Right atrium auricular region (tissue), 2 donors: ENCODE measurements at regions not wholly inside any gene's neighbourhood (a gene's known extent, or its start where the extent isn't known, plus 50 kb on each side); places are given as distances from the start of the nearest gene placed in this dataset.

Source experiments
- DNase-seq: peaks from one replicate; pipeline ENCODE4 v3.0.0-alpha.2; 2019; ENCODE audit warnings: low spot score
- H3K27ac ChIP-seq, 2 donors: fragments of 200-600 bp; sonication (generic); 1 replicate in 1 of 2; 2 replicates in 1 of 2; pipeline ENCODE4 v1.5.1; 2016 to 2019
- H3K27me3 ChIP-seq, 2 donors: fragments of 200-600 bp; sonication (generic); one replicate each; pipeline versions ENCODE4 v1.5.1 to v1.6.0; 2017 to 2019
- H3K36me3 ChIP-seq: fragments of 200-600 bp; sonication (generic); one replicate; pipeline ENCODE4 v1.5.1; 2016
- H3K4me1 ChIP-seq, 2 donors: fragments of 200-600 bp; sonication (generic); one replicate each; pipeline versions ENCODE4 v1.5.1 to v1.6.0; 2017 to 2019
- H3K4me3 ChIP-seq, 2 donors: fragments of 200-600 bp; sonication (generic); 1 replicate in 1 of 2; 2 replicates in 1 of 2; pipeline ENCODE4 v1.5.1; 2017 to 2019; ENCODE audit warnings: mild to moderate bottlenecking in 1 of 2, moderate library complexity in 1 of 2
- H3K9me3 ChIP-seq, 2 donors: fragments of 200-600 bp; sonication (generic); one replicate each; pipeline ENCODE4 v1.5.1; 2019
- TF ChIP-seq, protein P1 (sequence below), 2 donors: fragments of 200-600 bp; sonication (generic); IDR thresholded peaks; one replicate each; pipeline ENCODE4 v1.5.1; 2019; ENCODE audit warnings: antibody characterized with exemption in 2 of 2

DNA sequence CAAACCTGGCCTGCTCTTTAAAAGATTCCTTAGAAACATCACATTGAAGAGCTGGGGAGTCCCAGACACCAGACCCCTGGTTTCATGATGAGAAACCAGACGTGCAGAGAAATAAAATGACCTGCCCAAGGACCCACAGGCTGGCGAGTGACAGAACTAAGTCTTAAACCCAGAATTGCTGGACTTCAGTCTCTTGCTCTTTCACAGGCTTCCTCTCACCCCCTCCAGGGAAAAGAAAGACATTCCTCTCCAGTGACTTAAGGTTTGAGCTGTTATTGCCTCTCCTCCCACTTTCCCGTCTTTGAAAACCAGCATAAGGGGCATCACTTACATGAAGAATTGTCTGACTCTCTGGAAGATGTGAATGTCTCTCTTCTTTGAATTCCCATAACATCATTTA is 535.2 kb downstream of the IRX1 start:
- TF ChIP-seq, protein P1, sequence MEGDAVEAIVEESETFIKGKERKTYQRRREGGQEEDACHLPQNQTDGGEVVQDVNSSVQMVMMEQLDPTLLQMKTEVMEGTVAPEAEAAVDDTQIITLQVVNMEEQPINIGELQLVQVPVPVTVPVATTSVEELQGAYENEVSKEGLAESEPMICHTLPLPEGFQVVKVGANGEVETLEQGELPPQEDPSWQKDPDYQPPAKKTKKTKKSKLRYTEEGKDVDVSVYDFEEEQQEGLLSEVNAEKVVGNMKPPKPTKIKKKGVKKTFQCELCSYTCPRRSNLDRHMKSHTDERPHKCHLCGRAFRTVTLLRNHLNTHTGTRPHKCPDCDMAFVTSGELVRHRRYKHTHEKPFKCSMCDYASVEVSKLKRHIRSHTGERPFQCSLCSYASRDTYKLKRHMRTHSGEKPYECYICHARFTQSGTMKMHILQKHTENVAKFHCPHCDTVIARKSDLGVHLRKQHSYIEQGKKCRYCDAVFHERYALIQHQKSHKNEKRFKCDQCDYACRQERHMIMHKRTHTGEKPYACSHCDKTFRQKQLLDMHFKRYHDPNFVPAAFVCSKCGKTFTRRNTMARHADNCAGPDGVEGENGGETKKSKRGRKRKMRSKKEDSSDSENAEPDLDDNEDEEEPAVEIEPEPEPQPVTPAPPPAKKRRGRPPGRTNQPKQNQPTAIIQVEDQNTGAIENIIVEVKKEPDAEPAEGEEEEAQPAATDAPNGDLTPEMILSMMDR (IDR thresholded peaks at IDR 0.05) = no peak
- no peaks in the 10 kb centered on the region for H3K4me1 ChIP-seq
- no peak for DNase-seq
- no peak overlapping the region for H3K4me3 ChIP-seq
- no peaks in the 10 kb centered on the region for H3K27me3 ChIP-seq
- H3K27ac ChIP-seq = no peak overlapping the region
- no peaks in the 10 kb centered on the region for H3K36me3 ChIP-seq
- H3K9me3 ChIP-seq = no peaks in the 10 kb centered on the region

DNA sequence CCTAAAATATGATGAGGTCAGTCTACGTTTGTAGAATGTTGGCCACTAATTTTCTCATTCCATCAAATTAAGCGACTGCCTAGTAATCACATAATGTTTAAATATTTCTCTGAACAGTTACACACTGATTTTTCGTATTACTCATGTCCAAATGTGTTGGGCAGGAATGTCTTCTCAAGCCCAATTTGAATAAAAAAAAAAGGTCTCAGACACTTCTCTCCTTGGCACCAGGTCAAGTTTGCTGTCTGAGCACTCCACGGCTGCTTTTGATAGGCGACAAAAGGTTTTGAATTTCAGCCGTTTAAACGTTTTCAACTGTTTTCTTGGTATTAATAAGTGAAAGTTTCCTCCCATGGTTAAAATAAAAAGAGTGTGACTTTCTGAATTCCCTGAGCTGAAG is 542.1 kb downstream of the IRX1 start:
- no peaks in the 10 kb centered on the region for H3K4me1 ChIP-seq
- no peak for DNase-seq
- no peak overlapping the region for H3K27ac ChIP-seq
- TF ChIP-seq, protein P1 (IDR thresholded peaks at IDR 0.05) = no peak
- H3K9me3 ChIP-seq = no peaks in the 10 kb centered on the region
- H3K36me3 ChIP-seq = no peaks in the 10 kb centered on the region
- H3K27me3 ChIP-seq = no peaks in the 10 kb centered on the region
- H3K4me3 ChIP-seq = no peak overlapping the region

DNA sequence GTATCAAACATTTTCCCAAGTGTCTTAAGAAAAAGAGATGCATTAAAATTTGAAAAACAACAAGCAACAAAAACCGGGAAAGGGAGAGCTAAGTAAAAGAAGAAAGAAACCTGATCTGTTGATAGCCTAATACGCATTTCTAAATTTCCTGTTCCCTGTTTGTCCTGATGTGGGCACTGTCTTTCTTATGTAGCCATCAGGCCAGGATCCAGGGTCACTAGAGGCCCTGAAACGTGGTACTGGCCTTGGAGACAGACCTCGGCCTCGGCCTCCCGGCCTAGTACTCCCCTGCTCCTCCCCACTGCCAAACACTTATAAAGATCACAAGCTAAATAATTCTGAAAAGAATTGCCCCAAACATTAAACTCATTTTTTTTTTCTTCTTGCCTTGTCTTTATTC is 547.2 kb downstream of the IRX1 start:
- Histone ChIP-seq H3K36me3 (no peaks in the 10 kb centered on the region), H3K4me3 (no peak overlapping the region), H3K27me3 (no peaks in the 10 kb centered on the region), H3K27ac (no peak overlapping the region), H3K9me3 (no peaks in the 10 kb centered on the region), H3K4me1 (no peaks in the 10 kb centered on the region)
- TF ChIP-seq, protein P1 (IDR thresholded peaks at IDR 0.05) = no peak
- DNase-seq = no peak

DNA sequence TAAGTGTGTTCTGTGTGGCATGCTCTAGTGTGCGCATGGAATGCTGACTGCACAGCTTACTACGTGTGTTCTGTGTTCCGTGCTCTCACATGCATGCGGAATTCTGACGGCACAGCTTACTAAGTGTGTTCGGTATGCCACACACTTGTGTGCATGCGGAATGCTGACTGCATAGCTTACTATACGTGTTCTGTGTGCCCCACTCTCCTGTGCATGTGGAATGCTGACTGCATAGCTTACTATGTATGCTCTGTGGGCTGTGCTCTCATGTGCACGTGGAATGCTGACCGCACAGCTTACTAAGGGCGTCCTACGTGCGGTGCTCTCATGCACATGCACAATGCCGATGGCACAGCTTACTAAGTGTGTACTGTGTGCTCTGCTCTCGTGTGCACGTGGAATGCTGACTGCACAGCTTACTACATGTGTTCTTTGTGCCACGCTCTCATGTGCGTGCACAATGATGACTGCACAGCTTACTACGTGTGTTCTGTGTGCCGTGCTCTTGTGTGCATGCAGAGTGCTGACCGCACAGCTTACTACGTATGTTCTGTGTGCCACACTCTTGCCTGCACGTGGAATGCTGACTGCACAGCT is 548.9 kb downstream of the IRX1 start:
- Histone ChIP-seq H3K27ac (no peak overlapping the region), H3K27me3 (no peaks in the 10 kb centered on the region), H3K9me3 (no peaks in the 10 kb centered on the region), H3K36me3 (no peaks in the 10 kb centered on the region), H3K4me1 (no peaks in the 10 kb centered on the region), H3K4me3 (no peak overlapping the region)
- no peak for DNase-seq
- TF ChIP-seq, protein P1 (IDR thresholded peaks at IDR 0.05) = no peak

DNA sequence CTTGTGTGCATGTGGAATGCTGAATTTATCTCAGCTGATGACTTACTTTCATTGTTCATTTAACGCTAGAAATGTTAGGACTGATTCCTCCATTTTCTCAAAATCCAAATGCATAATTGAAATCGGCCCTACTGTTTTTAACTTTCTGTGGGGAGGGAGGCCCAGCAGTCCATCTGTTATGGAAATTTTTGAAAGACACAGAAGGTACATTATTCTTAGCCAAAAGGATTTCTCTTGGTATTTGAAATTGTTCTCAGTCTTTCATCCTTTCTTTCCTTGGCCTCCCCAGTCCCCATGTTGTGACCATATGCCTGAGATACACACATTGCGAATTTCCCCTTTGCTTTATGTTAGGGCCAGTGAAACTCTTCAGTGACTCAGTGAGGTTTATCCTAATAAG is 549.9 kb downstream of the IRX1 start:
- Histone ChIP-seq H3K4me3 (no peak overlapping the region), H3K27me3 (no peaks in the 10 kb centered on the region), H3K27ac (no peak overlapping the region), H3K36me3 (no peaks in the 10 kb centered on the region), H3K4me1 (no peaks in the 10 kb centered on the region), H3K9me3 (no peaks in the 10 kb centered on the region)
- TF ChIP-seq, protein P1 (IDR thresholded peaks at IDR 0.05) = no peak
- DNase-seq = no peak

DNA sequence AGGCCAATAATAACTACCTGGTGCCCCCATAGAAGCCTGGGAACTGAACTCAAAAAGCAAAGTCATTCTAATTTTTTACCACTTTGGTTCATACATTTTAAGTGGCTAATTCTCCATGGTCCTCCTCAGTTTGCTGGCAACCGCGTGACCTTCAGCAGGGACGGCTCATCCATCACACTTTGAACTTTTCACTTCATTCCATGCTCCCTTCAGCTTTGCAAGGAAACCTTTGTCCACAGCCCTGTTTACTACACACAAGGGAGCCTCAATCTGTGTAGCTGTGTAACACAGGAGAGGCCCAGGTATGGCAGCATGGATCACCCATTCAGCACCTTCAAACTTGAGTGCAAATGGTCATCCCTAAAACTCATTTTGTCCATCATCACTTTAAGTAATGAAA is 552.4 kb downstream of the IRX1 start:
- H3K27me3 ChIP-seq = no peaks in the 10 kb centered on the region
- H3K9me3 ChIP-seq = no peaks in the 10 kb centered on the region
- H3K4me1 ChIP-seq = no peaks in the 10 kb centered on the region
- DNase-seq = no peak
- TF ChIP-seq, protein P1 (IDR thresholded peaks at IDR 0.05) = no peak
- no peaks in the 10 kb centered on the region for H3K36me3 ChIP-seq
- H3K27ac ChIP-seq = no peak overlapping the region
- H3K4me3 ChIP-seq = no peak overlapping the region
